ENCODE measurements at regions not wholly inside any gene's neighbourhood (a gene's known extent, or its start where the extent isn't known, plus 50 kb on each side); places are given as distances from the start of the nearest gene placed in this dataset.

DNA sequence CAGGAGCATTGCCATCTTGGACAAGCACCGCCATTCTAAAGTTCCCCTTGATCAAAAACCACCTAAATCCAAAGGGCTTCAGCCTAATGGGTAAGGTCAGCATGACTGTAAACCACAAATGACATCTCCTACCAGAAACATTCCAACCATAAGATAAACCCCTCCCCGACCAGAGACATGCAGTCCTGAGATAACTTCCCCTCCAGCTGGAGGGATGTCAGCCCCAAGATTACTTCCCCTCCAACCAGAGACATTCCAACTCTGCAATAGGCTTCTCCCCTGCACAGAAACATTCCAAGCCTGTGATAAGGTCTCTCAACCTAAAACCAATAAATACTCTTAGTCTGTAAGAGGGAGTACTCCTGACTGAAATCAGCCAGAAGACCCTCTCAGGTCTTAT lies 62.7 kb upstream of the DNAJC19 start:
- CTCF ChIA-PET = no interaction called here
- Histone ChIP-seq H3K4me1 (ENCODE audit: insufficient read depth, low read length, poor library complexity, severe bottlenecking) (no peaks in the 10 kb centered on the region), H3K27me3 (replicated peaks; ENCODE audit: insufficient read depth, low read depth, low read length, poor library complexity) (peaks cover 40% of the 10 kb centered on the region), H3K4me3 (ENCODE audit: low read depth, low read length, poor library complexity, severe bottlenecking) (no peak overlapping the region), H3K27ac (ENCODE audit: low read depth, low read length, poor library complexity, severe bottlenecking) (no peak overlapping the region), H3K9me3 (ENCODE audit: low read depth, low read length, poor library complexity, severe bottlenecking) (no peaks in the 10 kb centered on the region), H3K36me3 (ENCODE audit: insufficient read depth, low read length, poor library complexity, severe bottlenecking) (no peaks in the 10 kb centered on the region)
- intact Hi-C loops (cut with micrococcal nuclease; ENCODE audit: unreplicated experiment) = no loop called here
- POLR2A ChIA-PET (ENCODE audit: low non-redundant PET) = no interaction called here
- DNase-seq (ENCODE audit: low spot score) = no peak
- no TSS peak for BruUV-seq (replicated peaks)
- TF ChIP-seq CTCF (conservative IDR thresholded peaks at IDR 0.05; ENCODE audit: low read depth, low read length) (no peak), EZH2 (IDR thresholded peaks at IDR 0.05; ENCODE audit: borderline replicate concordance, low read depth, low read length, poor library complexity, severe bottlenecking) (no peak)

- Histone ChIP-seq H3K4me1 (ENCODE audit: insufficient read depth, low read length, poor library complexity, severe bottlenecking) (no peaks in the 10 kb centered on the region), H3K4me3 (ENCODE audit: low read depth, low read length, poor library complexity, severe bottlenecking) (no peak overlapping the region), H3K36me3 (ENCODE audit: insufficient read depth, low read length, poor library complexity, severe bottlenecking) (no peaks in the 10 kb centered on the region), H3K27ac (ENCODE audit: low read depth, low read length, poor library complexity, severe bottlenecking) (no peak overlapping the region), H3K9me3 (ENCODE audit: low read depth, low read length, poor library complexity, severe bottlenecking) (no peaks in the 10 kb centered on the region), H3K27me3 (replicated peaks; ENCODE audit: insufficient read depth, low read depth, low read length, poor library complexity) (peaks cover 29% of the 10 kb centered on the region)
- no TSS peak for BruUV-seq (replicated peaks)
- intact Hi-C loops (cut with micrococcal nuclease; ENCODE audit: unreplicated experiment) = no loop called here
- DNase-seq (ENCODE audit: low spot score) = no peak
- ChIA-PET CTCF (no interaction called here), POLR2A (ENCODE audit: low non-redundant PET) (no interaction called here)
- TF ChIP-seq CTCF (conservative IDR thresholded peaks at IDR 0.05; ENCODE audit: low read depth, low read length) = no peak
- TF ChIP-seq EZH2 (IDR thresholded peaks at IDR 0.05; ENCODE audit: borderline replicate concordance, low read depth, low read length, poor library complexity, severe bottlenecking) = no peak
Measured at GRCh38 chr3:181050738-181051137, 61.2 kb upstream of the DNAJC19 start.

- ChIA-PET POLR2A (ENCODE audit: low non-redundant PET) (no interaction called here), CTCF (no interaction called here)
- DNase-seq (ENCODE audit: low spot score) = no peak
- Histone ChIP-seq H3K36me3 (ENCODE audit: insufficient read depth, low read length, poor library complexity, severe bottlenecking) (no peaks in the 10 kb centered on the region), H3K27ac (ENCODE audit: low read depth, low read length, poor library complexity, severe bottlenecking) (no peak overlapping the region), H3K27me3 (replicated peaks; ENCODE audit: insufficient read depth, low read depth, low read length, poor library complexity) (no peaks in the 10 kb centered on the region), H3K9me3 (ENCODE audit: low read depth, low read length, poor library complexity, severe bottlenecking) (no peaks in the 10 kb centered on the region), H3K4me1 (ENCODE audit: insufficient read depth, low read length, poor library complexity, severe bottlenecking) (no peaks in the 10 kb centered on the region), H3K4me3 (ENCODE audit: low read depth, low read length, poor library complexity, severe bottlenecking) (no peak overlapping the region)
- intact Hi-C loops (cut with micrococcal nuclease; ENCODE audit: unreplicated experiment) = no loop called here
- TF ChIP-seq EZH2 (IDR thresholded peaks at IDR 0.05; ENCODE audit: borderline replicate concordance, low read depth, low read length, poor library complexity, severe bottlenecking) = no peak
- no peak for TF ChIP-seq CTCF (conservative IDR thresholded peaks at IDR 0.05; ENCODE audit: low read depth, low read length)
- BruUV-seq (replicated peaks) = no TSS peak
Measured at GRCh38 chr3:181040030-181040429, 50.5 kb upstream of the DNAJC19 start.

Data from A673 (cell line).